ENCODE measurements at regions not wholly inside any gene's neighbourhood (a gene's known extent, or its start where the extent isn't known, plus 50 kb on each side); places are given as distances from the start of the nearest gene placed in this dataset.

GRCh38 chr5:119785057-119785456 lies 155.7 kb downstream of the FAM170A start:
- DNase-seq (no peak), ATAC-seq (no peak)
- no peak overlapping the region for H3K27ac ChIP-seq
- H3K4me3 ChIP-seq = no peak overlapping the region
- intact Hi-C loops (cut with DNase I) = no loop called here
- H3K27me3 ChIP-seq = no peaks in the 10 kb centered on the region
- no peaks in the 10 kb centered on the region for H3K9me3 ChIP-seq
- no peaks in the 10 kb centered on the region for H3K36me3 ChIP-seq
- TF ChIP-seq POLR2A (IDR thresholded peaks at IDR 0.05) = no peak
- TF ChIP-seq, protein P1, sequence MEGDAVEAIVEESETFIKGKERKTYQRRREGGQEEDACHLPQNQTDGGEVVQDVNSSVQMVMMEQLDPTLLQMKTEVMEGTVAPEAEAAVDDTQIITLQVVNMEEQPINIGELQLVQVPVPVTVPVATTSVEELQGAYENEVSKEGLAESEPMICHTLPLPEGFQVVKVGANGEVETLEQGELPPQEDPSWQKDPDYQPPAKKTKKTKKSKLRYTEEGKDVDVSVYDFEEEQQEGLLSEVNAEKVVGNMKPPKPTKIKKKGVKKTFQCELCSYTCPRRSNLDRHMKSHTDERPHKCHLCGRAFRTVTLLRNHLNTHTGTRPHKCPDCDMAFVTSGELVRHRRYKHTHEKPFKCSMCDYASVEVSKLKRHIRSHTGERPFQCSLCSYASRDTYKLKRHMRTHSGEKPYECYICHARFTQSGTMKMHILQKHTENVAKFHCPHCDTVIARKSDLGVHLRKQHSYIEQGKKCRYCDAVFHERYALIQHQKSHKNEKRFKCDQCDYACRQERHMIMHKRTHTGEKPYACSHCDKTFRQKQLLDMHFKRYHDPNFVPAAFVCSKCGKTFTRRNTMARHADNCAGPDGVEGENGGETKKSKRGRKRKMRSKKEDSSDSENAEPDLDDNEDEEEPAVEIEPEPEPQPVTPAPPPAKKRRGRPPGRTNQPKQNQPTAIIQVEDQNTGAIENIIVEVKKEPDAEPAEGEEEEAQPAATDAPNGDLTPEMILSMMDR (IDR thresholded peaks at IDR 0.05) = no peak
- no peaks in the 10 kb centered on the region for H3K4me1 ChIP-seq

- no peak for ATAC-seq
- DNase-seq = no peak
- H3K9me3 ChIP-seq = no peaks in the 10 kb centered on the region
- H3K27me3 ChIP-seq = no peaks in the 10 kb centered on the region
- H3K27ac ChIP-seq = no peak overlapping the region
- intact Hi-C loops (cut with DNase I) = no loop called here
- H3K36me3 ChIP-seq = no peaks in the 10 kb centered on the region
- WGBS (ENCODE audit: insufficient coverage, low coverage, low lambda C conversion rate, missing lambda C conversion rate) = 15% methylated on average over 2 of the region's 2 CpGs
- no peak overlapping the region for H3K4me3 ChIP-seq
- TF ChIP-seq POLR2A (IDR thresholded peaks at IDR 0.05) = no peak
- TF ChIP-seq, protein P1 (IDR thresholded peaks at IDR 0.05) = no peak
- H3K4me1 ChIP-seq = no peaks in the 10 kb centered on the region
These were observed 160.2 kb downstream of the FAM170A start for GRCh38 chr5:119789406-119790117.

DNA sequence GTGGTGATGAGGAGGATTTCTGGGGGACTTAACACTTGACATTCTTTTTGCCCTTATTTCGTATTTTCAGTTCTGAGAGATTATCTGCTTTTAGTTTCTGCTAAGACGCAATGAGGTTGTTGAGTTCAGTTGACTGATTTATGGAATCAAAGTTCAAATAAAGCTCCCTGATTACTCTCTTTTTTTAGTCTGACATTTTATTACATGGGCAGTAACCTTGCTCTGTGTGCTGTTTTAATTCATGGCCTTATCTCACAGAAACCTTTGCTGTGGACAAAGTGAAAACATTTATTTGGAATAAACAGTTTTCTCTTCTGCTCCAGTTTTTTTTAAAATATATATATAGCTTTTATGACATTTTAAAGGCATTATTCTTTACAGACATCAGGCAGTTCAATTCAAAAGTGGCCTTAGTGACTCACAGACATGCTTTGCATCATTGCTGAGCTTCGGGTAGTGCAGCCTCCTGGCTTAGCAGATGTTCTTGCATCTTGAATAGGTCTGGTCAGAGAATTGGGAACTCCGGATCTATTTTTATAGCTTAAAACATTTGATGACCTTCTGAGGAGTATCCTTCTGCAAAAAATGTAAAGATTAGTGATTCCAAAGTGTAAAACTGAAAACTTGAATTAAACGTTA lies 162.9 kb downstream of the FAM170A start:
- Histone ChIP-seq H3K4me3 (no peak overlapping the region), H3K4me1 (no peaks in the 10 kb centered on the region), H3K27me3 (no peaks in the 10 kb centered on the region), H3K9me3 (no peaks in the 10 kb centered on the region), H3K27ac (no peak overlapping the region), H3K36me3 (no peaks in the 10 kb centered on the region)
- 40% methylated on average over 5 of the region's 5 CpGs for WGBS (ENCODE audit: insufficient coverage, low coverage, low lambda C conversion rate, missing lambda C conversion rate)
- intact Hi-C loops (cut with DNase I) = no loop called here
- DNase-seq (no peak), ATAC-seq (no peak)
- TF ChIP-seq, protein P1 (IDR thresholded peaks at IDR 0.05) = no peak
- no peak for TF ChIP-seq POLR2A (IDR thresholded peaks at IDR 0.05)

DNA sequence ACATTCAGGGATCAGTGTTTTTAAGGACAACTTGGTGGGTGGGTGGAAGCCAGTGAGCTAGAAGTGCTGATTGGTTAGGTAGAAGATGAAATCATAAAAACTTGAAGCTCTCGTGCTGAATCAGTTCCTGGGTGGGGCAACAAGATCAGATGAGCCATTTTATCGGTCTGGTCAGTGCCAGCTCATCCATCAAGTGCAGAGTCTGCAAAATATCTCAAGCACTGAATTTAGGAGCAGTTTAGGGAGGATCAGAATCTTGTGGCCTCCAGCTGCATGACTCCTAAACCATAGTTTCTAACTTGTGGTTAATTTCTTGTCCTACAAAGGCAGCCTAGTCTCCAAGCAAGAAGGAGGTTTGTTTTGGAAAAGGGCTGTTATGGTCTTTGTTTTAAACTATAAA lies 166.4 kb downstream of the FAM170A start:
- no peak for ATAC-seq
- no peaks in the 10 kb centered on the region for H3K9me3 ChIP-seq
- H3K27me3 ChIP-seq = no peaks in the 10 kb centered on the region
- H3K36me3 ChIP-seq = no peaks in the 10 kb centered on the region
- no peak for DNase-seq
- H3K4me1 ChIP-seq = no peaks in the 10 kb centered on the region
- intact Hi-C loops (cut with DNase I) = no loop called here
- H3K27ac ChIP-seq = no peak overlapping the region
- TF ChIP-seq POLR2A (IDR thresholded peaks at IDR 0.05) = no peak
- TF ChIP-seq, protein P1 (IDR thresholded peaks at IDR 0.05) = no peak
- WGBS (ENCODE audit: insufficient coverage, low coverage, low lambda C conversion rate, missing lambda C conversion rate) = 11% methylated on average over 2 of the region's 2 CpGs
- H3K4me3 ChIP-seq = no peak overlapping the region

Measured in right lobe of liver (tissue), 6 donors.